ENCODE measurements at regions not wholly inside any gene's neighbourhood (a gene's known extent, or its start where the extent isn't known, plus 50 kb on each side); places are given as distances from the start of the nearest gene placed in this dataset.

DNA sequence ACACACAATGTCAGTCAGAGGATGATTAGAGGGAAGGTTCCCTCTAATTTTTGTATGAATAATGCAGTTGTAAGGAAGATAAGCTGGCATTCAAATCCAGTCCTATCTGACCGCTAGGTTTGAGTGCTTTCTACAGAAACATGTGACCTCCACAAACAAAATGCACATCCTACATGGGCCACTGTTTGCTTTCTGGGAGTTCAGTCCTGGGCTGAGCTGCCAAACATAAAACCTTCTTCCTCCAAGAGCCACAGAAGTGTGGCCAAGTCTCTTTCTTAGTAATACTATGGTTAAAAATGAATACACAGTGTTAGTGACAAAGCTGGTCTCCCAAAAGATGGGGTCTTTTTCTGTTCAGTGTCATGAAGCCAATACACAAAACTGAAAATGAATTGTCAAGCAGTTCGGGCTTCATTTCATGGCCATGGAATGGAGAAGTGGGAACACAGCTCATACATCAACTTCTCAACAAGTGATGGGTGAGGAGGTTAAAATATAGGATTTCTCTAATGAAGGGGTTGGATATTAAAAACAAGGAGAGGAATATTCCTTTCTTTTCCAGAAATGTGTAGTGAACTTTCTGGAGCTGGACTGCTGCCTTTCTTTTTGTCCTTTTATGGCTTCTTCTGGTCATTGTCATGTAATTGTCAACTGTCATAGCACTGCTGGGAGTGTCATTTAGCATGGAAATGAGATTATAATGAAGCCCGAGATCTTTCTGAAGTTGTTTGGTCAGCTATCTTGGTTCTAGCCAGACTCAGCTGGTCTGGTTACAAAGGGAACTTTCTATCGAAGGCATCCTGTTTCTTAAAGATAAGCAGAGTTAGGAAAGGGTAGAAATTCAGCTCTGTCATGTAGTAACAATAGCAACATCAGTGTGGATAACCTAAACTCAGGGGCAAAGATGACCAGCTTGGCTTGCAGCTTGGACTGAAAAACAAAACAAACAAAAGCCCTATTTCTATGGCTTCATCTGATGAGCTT is 135.1 kb downstream of the CHD1L start:
- Histone ChIP-seq H3K9ac (ENCODE audit: low read length) (no peak overlapping the region), H3K36me3 (replicated peaks; ENCODE audit: insufficient read depth, low read length) (no peaks in the 10 kb centered on the region), H3K27ac (ENCODE audit: low read length) (no peak overlapping the region), H2AFZ (ENCODE audit: low read length) (no peak overlapping the region), H3K27me3 (replicated peaks; ENCODE audit: insufficient read depth, low read length) (no peaks in the 10 kb centered on the region), H3K4me1 (ENCODE audit: low read length) (no peaks in the 10 kb centered on the region), H3K9me3 (replicated peaks; ENCODE audit: insufficient read depth, low read length) (no peaks in the 10 kb centered on the region), H3K79me2 (ENCODE audit: low read length) (no peaks in the 10 kb centered on the region), H3K4me2 (ENCODE audit: low read depth, low read length) (no peak overlapping the region), H3K4me3 (ENCODE audit: low read length) (no peak overlapping the region), H4K20me1 (ENCODE audit: insufficient read depth, low read length) (no peaks in the 10 kb centered on the region), H3F3A (ENCODE audit: insufficient read depth, low read length) (no peaks in the 10 kb centered on the region), H3K9me2 (replicated peaks; ENCODE audit: insufficient read depth, low read length) (no peaks in the 10 kb centered on the region)
- TF ChIP-seq EZH2phosphoT487 (IDR thresholded peaks at IDR 0.05; ENCODE audit: low read length) = no peak
- no peak for TF ChIP-seq CTCF (IDR thresholded peaks at IDR 0.05; ENCODE audit: low read length)
- TF ChIP-seq EZH2 (optimal IDR thresholded peaks at IDR 0.05; ENCODE audit: low read depth, low read length) = no peak
- DNase-seq = no peak

DNA sequence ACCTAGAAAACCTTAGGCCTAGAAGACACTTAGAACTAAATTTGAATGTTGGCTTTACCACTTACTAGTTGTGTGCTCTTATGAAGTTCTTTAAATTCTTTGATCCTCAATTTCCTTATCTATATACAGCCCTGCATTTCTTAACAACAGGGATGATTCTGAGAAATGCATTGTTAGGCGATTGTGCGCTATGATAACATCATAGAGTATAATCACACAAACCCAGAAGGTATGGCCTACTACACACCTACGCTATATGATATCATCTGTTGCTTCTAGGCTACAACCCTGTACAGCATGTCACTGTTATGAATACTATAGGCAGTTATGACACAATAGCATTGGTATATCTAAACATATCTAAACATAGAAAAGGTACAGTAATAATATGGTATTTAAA is 137.4 kb downstream of the CHD1L start:
- no peak overlapping the region for H3K9ac ChIP-seq (ENCODE audit: low read length)
- H3K9me3 ChIP-seq (replicated peaks; ENCODE audit: insufficient read depth, low read length) = no peaks in the 10 kb centered on the region
- H3K27me3 ChIP-seq (replicated peaks; ENCODE audit: insufficient read depth, low read length) = no peaks in the 10 kb centered on the region
- no peak overlapping the region for H3K4me2 ChIP-seq (ENCODE audit: low read depth, low read length)
- no peaks in the 10 kb centered on the region for H3K36me3 ChIP-seq (replicated peaks; ENCODE audit: insufficient read depth, low read length)
- H3F3A ChIP-seq (ENCODE audit: insufficient read depth, low read length) = no peaks in the 10 kb centered on the region
- DNase-seq = no peak
- no peak for TF ChIP-seq EZH2 (optimal IDR thresholded peaks at IDR 0.05; ENCODE audit: low read depth, low read length)
- TF ChIP-seq EZH2phosphoT487 (IDR thresholded peaks at IDR 0.05; ENCODE audit: low read length) = no peak
- TF ChIP-seq CTCF (IDR thresholded peaks at IDR 0.05; ENCODE audit: low read length) = no peak
- no peaks in the 10 kb centered on the region for H3K4me1 ChIP-seq (ENCODE audit: low read length)
- H3K9me2 ChIP-seq (replicated peaks; ENCODE audit: insufficient read depth, low read length) = no peaks in the 10 kb centered on the region
- no peak overlapping the region for H3K4me3 ChIP-seq (ENCODE audit: low read length)
- no peak overlapping the region for H3K27ac ChIP-seq (ENCODE audit: low read length)
- H4K20me1 ChIP-seq (ENCODE audit: insufficient read depth, low read length) = no peaks in the 10 kb centered on the region
- H2AFZ ChIP-seq (ENCODE audit: low read length) = no peak overlapping the region
- H3K79me2 ChIP-seq (ENCODE audit: low read length) = no peaks in the 10 kb centered on the region

GRCh38 chr1:147384804-147385203 is 142.3 kb downstream of the CHD1L start:
- DNase-seq = no peak
- Histone ChIP-seq H3K27me3 (replicated peaks; ENCODE audit: insufficient read depth, low read length) (no peaks in the 10 kb centered on the region), H3K4me2 (ENCODE audit: low read depth, low read length) (no peak overlapping the region), H3K4me1 (ENCODE audit: low read length) (no peaks in the 10 kb centered on the region), H2AFZ (ENCODE audit: low read length) (no peak overlapping the region), H3K79me2 (ENCODE audit: low read length) (no peaks in the 10 kb centered on the region), H3K9ac (ENCODE audit: low read length) (no peak overlapping the region), H3K9me2 (replicated peaks; ENCODE audit: insufficient read depth, low read length) (no peaks in the 10 kb centered on the region), H3K27ac (ENCODE audit: low read length) (no peak overlapping the region), H3F3A (ENCODE audit: insufficient read depth, low read length) (no peaks in the 10 kb centered on the region), H3K4me3 (ENCODE audit: low read length) (no peak overlapping the region), H3K9me3 (replicated peaks; ENCODE audit: insufficient read depth, low read length) (no peaks in the 10 kb centered on the region), H4K20me1 (ENCODE audit: insufficient read depth, low read length) (no peaks in the 10 kb centered on the region), H3K36me3 (replicated peaks; ENCODE audit: insufficient read depth, low read length) (no peaks in the 10 kb centered on the region)
- no peak for TF ChIP-seq EZH2phosphoT487 (IDR thresholded peaks at IDR 0.05; ENCODE audit: low read length)
- no peak for TF ChIP-seq CTCF (IDR thresholded peaks at IDR 0.05; ENCODE audit: low read length)
- no peak for TF ChIP-seq EZH2 (optimal IDR thresholded peaks at IDR 0.05; ENCODE audit: low read depth, low read length)

Measured in MM.1S (cell line).